ENCODE measurements at regions not wholly inside any gene's neighbourhood (a gene's known extent, or its start where the extent isn't known, plus 50 kb on each side); places are given as distances from the start of the nearest gene placed in this dataset.

GRCh38 chr17:12546983-12547382, 118.7 kb upstream of the MYOCD start:
- POLR2A ChIA-PET: interaction anchor here (0.6 kb wide), 1 partner anchor 118 kb away, joined by 5 read pairs; no protein-coding TSS in a partner anchor

DNA sequence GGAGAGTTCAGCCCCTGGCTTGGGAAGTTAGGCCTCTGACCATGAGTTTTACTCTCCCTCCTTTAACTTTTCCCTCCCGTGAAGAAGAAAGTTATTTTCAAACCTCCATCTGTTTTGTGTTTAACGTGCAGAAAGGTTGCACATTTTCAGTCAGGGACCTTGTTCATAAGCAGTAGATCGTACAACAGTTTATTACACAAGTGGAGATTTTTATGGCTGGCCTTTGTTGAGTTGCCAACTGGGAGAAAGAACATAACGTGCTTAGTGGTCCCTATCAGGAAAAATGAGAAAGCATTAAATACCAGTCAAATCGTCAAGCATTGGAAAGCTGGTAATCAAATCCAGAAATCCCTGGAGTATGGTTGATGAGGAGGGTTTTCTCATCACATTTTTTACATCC, 117.9 kb upstream of the MYOCD start:
- ChIA-PET CTCF (interaction anchor here (0.7 to 8.6 kb wide), 3 partner anchors 62 to 118 kb away, joined by 3 to 90 read pairs (median 3); partner anchors contain the start of gene MYOCD), POLR2A (interaction anchor here (0.8 kb wide), 1 partner anchor 19 kb away, joined by 3 read pairs; no protein-coding TSS in a partner anchor)
- no peak for TF ChIP-seq CTCF (IDR thresholded peaks at IDR 0.05; ENCODE audit: insufficient read depth, low read depth, low read length)
- no peak overlapping the region for H3K4me3 ChIP-seq (ENCODE audit: low read depth, low read length)
- H3K27me3 ChIP-seq (ENCODE audit: control insufficient read depth, insufficient read depth, low read length): no peaks in the 10 kb centered on the region
- H3K36me3 ChIP-seq (ENCODE audit: control insufficient read depth, insufficient read depth, low read length): no peaks in the 10 kb centered on the region
- DNase-seq (ENCODE audit: low read depth): no peak

More at GRCh38 chr17:12546983-12547382, 118.7 kb upstream of the MYOCD start:
- DNase-seq (ENCODE audit: low read depth): no peak
- no peak for TF ChIP-seq CTCF (IDR thresholded peaks at IDR 0.05; ENCODE audit: insufficient read depth, low read depth, low read length)
- H3K36me3 ChIP-seq (ENCODE audit: control insufficient read depth, insufficient read depth, low read length): no peaks in the 10 kb centered on the region
- H3K4me3 ChIP-seq (ENCODE audit: low read depth, low read length): no peak overlapping the region
- no peaks in the 10 kb centered on the region for H3K27me3 ChIP-seq (ENCODE audit: control insufficient read depth, insufficient read depth, low read length)
- CTCF ChIA-PET: interaction anchor here (0.9 to 8.6 kb wide), 4 partner anchors 63 to 296 kb away, joined by 3 to 90 read pairs (median 7); partner anchors contain the start of gene MYOCD

DNA sequence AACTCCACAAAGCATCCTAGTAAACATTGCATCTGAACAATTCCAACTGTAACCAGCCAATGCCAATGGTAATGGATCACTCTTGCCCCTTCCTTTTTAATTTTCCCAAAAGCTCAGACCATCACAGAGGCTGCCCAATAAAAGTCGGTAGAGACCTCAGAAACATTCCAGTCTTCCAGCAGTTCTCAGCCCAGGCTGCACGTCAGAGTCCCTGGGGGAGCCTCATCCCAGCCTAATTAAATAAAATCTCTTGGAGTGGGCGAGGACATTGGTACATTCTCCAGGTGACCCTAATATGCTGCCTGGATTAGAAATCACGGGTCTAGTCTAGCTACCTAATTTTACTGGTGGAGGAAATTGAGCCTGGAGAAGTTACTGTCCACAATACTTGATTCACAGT, 117.1 kb upstream of the MYOCD start:
- Histone ChIP-seq H3K27me3 (ENCODE audit: control insufficient read depth, insufficient read depth, low read length) (no peaks in the 10 kb centered on the region), H3K36me3 (ENCODE audit: control insufficient read depth, insufficient read depth, low read length) (no peaks in the 10 kb centered on the region), H3K4me3 (ENCODE audit: low read depth, low read length) (no peak overlapping the region)
- no peak for TF ChIP-seq CTCF (IDR thresholded peaks at IDR 0.05; ENCODE audit: insufficient read depth, low read depth, low read length)
- ChIA-PET POLR2A (interaction anchor here (0.8 kb wide), 1 partner anchor 20 kb away, joined by 3 read pairs; no protein-coding TSS in a partner anchor), CTCF (interaction anchor here (0.7 to 8.6 kb wide), 7 partner anchors 20 to 454 kb away, joined by 3 to 90 read pairs (median 3); partner anchors contain the start of gene MYOCD)
- DNase-seq (ENCODE audit: low read depth): no peak

DNA sequence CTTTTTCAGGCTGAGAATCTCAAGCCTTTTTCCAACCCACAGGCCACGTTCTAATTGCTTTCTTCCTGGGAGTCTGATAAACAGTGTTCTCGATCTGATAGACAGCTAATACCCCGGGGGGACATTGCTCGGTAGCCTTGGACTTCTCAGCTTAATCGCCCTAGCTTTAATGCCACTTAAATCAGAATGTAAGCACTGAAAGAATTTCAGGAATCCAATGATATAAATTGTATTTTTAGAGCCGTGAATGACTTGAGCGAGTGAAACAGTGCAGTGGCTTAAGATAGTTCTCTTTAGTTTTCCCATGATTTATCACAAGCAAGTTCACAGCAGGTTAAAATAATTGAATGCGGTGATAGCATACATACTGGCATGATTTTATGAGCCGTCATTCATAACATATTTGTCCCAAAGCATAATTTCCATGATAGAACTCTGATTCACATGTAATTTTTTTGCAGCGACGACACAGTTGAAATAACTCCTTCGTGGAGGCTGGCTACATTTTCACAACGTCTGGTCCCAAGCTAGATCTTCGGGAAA, 116.1 kb upstream of the MYOCD start:
- ChIA-PET CTCF (interaction anchor here (1.2 to 8.6 kb wide), 5 partner anchors 19 to 453 kb away, joined by 3 to 90 read pairs (median 4); partner anchors contain the start of gene MYOCD), POLR2A (no interaction called here)

More for the DNA sequence above, 116.1 kb upstream of the MYOCD start:
- H3K4me3 ChIP-seq (ENCODE audit: low read depth, low read length): no peak overlapping the region
- H3K27me3 ChIP-seq (ENCODE audit: control insufficient read depth, insufficient read depth, low read length): no peaks in the 10 kb centered on the region
- DNase-seq (ENCODE audit: low read depth): peak; percentile 16
- TF ChIP-seq CTCF (IDR thresholded peaks at IDR 0.05; ENCODE audit: insufficient read depth, low read depth, low read length): no peak
- H3K36me3 ChIP-seq (ENCODE audit: control insufficient read depth, insufficient read depth, low read length): no peaks in the 10 kb centered on the region

Data from BJ (cell line).